Kidney epithelial cell (primary cell): ENCODE measurements at regions not wholly inside any gene's neighbourhood (a gene's known extent, or its start where the extent isn't known, plus 50 kb on each side); places are given as distances from the start of the nearest gene placed in this dataset.

ENCODE experiments used
- DNase-seq: peaks from one replicate; pipeline ENCODE4 v3.0.0-alpha.2; 2010; ENCODE audit warnings: low read depth
- H3K27me3 ChIP-seq: 2 replicates; pipeline ENCODE4 v1.6.0; 2011; ENCODE audit warnings: low read length; ENCODE audit not compliant: control insufficient read depth, insufficient read depth
- H3K36me3 ChIP-seq: 2 replicates; pipeline ENCODE4 v1.5.1; 2011; ENCODE audit warnings: low read length; ENCODE audit not compliant: control insufficient read depth, insufficient read depth
- H3K4me3 ChIP-seq: 2 replicates; pipeline ENCODE4 v1.5.1; 2011; ENCODE audit warnings: low read depth, mild to moderate bottlenecking, control low read depth, low read length
- CTCF ChIP-seq: IDR thresholded peaks from 2 replicates; pipeline ENCODE4 v1.5.1; 2011; ENCODE audit warnings: mild to moderate bottlenecking, moderate library complexity, low read length, control low read depth, inconsistent platforms; ENCODE audit not compliant: insufficient read depth, poor library complexity, severe bottlenecking

GRCh38 chr13:101003566-101003965 lies 329.0 kb upstream of the TMTC4 start:
- TF ChIP-seq CTCF = no peak
- H3K27me3 ChIP-seq = no peaks in the 10 kb centered on the region
- H3K36me3 ChIP-seq = no peaks in the 10 kb centered on the region
- DNase-seq = no peak
- H3K4me3 ChIP-seq = no peak overlapping the region

GRCh38 chr13:100989392-100989791 lies 314.8 kb upstream of the TMTC4 start:
- H3K27me3 ChIP-seq = no peaks in the 10 kb centered on the region
- H3K4me3 ChIP-seq = no peak overlapping the region
- H3K36me3 ChIP-seq = no peaks in the 10 kb centered on the region
- no peak for TF ChIP-seq CTCF
- no peak for DNase-seq

DNA sequence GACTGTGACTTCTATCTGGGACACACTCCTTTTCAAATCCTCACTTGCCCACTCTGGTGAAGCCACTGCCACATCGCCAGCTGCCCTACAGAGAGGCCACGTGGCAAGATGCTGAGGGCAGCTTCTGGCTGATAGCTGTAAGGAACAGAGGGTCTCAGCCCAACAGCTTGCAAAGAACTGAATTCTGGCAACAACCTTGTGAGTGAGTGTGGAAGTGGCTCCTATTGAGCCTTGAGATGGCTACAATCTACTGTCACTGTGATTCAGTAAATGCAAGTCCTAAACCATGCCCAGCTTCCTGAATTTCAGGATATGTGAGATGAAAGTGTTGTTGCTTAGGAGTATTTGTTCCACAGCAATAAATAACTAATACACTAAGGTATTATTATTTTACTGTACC lies 314.3 kb upstream of the TMTC4 start:
- Histone ChIP-seq H3K36me3 (no peaks in the 10 kb centered on the region), H3K4me3 (no peak overlapping the region), H3K27me3 (no peaks in the 10 kb centered on the region)
- no peak for DNase-seq
- TF ChIP-seq CTCF = no peak

- Histone ChIP-seq H3K4me3 (no peak overlapping the region), H3K27me3 (no peaks in the 10 kb centered on the region), H3K36me3 (no peaks in the 10 kb centered on the region)
- DNase-seq = no peak
- TF ChIP-seq CTCF = peak; percentile 14
These were observed 313.4 kb upstream of the TMTC4 start for GRCh38 chr13:100987948-100988347.

GRCh38 chr13:100986571-100986970 lies 312.0 kb upstream of the TMTC4 start:
- no peak for DNase-seq
- no peak for TF ChIP-seq CTCF
- H3K4me3 ChIP-seq = no peak overlapping the region

DNA sequence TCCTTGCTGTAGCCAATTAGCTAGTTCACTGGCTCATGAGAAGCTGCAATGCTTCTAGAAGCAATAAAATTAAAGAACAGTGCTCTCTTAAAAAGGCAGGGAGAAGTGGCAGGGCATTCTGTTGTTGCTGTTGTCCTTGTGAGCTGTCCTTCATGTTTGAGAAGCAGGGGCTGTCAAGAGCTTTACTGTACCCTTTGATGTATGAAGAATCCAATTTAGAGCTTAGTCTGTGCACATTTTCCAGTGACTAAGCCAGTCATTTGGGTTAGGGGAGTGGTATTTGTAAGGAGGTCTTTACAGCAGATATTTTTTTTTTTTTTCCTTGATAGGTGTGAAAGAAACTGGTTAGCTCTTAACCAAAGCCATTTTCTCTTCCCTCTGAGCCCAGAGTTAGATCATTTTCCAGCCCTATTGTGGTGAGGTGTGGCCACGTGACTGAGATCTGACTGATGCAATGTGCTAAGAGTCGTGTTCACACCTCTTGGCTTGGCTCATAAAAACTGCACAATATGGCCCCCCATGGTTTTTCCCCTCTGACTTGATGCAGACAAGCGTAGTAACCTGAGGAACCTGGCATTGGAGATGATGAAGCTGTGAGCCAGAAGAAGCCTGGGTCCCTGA lies 309.6 kb upstream of the TMTC4 start:
- no peak overlapping the region for H3K4me3 ChIP-seq
- no peaks in the 10 kb centered on the region for H3K27me3 ChIP-seq
- H3K36me3 ChIP-seq = no peaks in the 10 kb centered on the region
- no peak for TF ChIP-seq CTCF
- no peak for DNase-seq

More at GRCh38 chr13:100986571-100986970, 312.0 kb upstream of the TMTC4 start:
- no peaks in the 10 kb centered on the region for H3K36me3 ChIP-seq
- H3K27me3 ChIP-seq = no peaks in the 10 kb centered on the region
